GM18907 (cell line): ENCODE measurements at regions not wholly inside any gene's neighbourhood (a gene's known extent, or its start where the extent isn't known, plus 50 kb on each side); places are given as distances from the start of the nearest gene placed in this dataset.
"Not testable (repeated sequence)": the region's sequence is repeated elsewhere in the genome, so short reads cannot be mapped to it uniquely, and the experiment has no call there.

ENCODE experiments used
- ATAC-seq: cut with Tn5 transposase; IDR thresholded peaks from one replicate; pipeline ENCODE4 v1.9.1; 2021; ENCODE audit warnings: mild to moderate bottlenecking, moderate library complexity; ENCODE audit not compliant: unreplicated experiment

GRCh38 chr9:111276431-111277128, 53.4 kb downstream of the OR2K2 start:
- no peak for ATAC-seq

DNA sequence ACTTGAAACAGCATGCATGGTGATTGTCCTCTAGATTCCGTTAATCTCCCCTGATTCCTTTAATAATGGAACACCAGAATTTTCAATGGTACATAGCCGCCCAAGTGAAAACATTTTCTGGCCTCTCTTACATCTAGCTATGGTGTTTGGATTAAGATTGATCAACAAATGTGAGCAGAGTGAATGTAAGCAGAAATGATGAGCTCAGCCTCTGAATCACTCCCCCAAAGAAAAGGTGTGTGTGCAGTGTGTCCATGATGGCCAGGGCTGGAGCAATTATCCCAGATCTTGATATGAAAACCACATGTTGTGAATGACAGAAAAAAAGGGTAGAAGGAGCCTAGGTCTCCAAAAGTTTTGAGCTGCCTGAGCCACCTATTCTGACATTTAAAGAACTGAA, 55.3 kb downstream of the OR2K2 start:
- no peak for ATAC-seq

DNA sequence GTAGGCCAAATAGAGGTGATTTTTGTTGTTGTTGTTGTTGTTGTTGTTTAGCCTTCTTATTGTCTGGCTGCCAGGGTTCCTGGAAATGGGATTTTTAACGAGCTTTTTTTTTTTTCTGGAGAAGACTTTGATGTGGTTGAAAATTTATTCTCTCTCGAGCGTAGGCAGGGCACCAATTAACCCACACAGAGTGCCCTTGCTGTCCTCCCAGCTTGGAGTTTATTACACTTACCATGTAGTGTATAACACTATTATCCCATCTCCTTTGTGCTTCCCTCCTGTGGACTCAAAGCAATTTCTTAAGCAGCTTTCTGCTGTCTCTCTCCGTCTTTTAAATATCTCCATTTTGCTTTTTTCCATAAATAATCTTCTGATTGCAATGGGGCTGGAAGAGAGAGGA, 57.4 kb downstream of the OR2K2 start:
- no peak for ATAC-seq

- no peak for ATAC-seq
Measured at GRCh38 chr9:111271481-111272080, 58.4 kb downstream of the OR2K2 start.

DNA sequence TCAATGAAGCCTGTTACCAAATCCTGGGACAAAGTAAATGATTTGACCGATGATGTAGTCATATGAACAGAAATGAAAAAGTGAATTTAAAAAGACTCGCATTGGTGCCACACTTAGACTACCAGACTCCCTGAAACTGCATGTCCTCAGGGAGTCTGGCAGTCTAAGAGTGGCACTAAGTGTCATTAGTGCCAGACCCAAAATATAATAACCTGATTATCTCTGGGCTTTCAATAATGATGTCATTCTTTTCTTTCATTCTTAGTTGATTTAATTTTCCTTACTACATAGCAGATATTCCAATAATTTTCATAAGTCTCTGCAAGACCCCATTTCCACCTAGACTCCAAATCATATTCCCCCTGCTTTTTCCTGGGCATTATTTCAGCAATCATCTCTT, 59.0 kb downstream of the OR2K2 start:
- no peak for ATAC-seq

- ATAC-seq: not testable (repeated sequence)
Measured at GRCh38 chr9:111266024-111266423, 64.0 kb downstream of the OR2K2 start.

GRCh38 chr9:111263116-111263515, 66.9 kb downstream of the OR2K2 start:
- no peak for ATAC-seq

DNA sequence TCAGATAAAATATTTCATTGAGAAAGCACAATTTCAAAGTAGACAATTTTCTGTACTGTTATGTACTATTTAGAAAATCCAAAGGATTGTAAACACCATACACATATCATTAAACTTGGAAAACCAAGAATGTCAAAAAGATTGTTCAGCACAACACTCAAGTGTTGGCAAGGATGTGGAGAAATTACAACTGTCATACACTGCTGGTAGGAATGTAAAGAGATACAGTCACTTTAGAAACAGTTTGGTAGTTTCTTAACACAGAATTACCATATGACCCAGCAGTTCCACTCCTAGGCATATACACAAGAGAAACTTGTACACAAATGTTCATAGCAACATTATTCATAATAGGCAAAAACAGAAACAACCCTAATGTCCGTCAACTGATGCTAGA, 71.2 kb downstream of the OR2K2 start:
- ATAC-seq: no peak

DNA sequence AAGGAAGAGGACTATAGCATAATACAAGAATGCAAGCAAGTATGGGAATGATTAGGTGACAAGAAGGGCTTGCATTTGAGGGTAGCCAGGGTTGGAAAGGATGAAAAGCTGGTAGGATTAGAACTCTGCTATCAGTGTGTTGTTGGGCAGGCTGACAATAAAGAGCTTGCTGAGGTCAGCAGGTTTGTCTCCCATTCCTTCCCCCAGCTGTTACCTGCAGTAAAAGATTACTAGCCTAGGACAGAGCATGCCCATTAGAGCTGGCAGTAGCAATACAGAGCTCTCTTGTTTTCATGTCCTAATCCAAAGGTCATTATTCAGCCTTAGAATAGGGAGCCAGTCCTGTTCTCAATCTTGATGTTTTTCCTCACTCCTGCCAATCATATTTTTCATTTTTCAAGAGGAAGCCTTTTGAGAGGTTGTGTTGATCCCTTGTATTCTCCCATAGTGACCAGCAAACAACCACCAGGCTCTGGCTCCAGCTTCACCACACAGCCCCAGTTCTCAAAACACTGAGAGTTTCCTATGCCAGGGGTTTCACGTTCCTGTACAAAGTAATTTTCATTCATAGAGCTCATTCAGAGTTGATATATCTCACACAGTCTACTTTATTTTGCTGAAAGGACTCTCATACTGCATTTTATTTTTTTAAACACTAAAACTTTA, 71.7 kb downstream of the OR2K2 start:
- ATAC-seq: no peak

GRCh38 chr9:111253742-111254437, 76.1 kb downstream of the OR2K2 start:
- ATAC-seq: no peak

DNA sequence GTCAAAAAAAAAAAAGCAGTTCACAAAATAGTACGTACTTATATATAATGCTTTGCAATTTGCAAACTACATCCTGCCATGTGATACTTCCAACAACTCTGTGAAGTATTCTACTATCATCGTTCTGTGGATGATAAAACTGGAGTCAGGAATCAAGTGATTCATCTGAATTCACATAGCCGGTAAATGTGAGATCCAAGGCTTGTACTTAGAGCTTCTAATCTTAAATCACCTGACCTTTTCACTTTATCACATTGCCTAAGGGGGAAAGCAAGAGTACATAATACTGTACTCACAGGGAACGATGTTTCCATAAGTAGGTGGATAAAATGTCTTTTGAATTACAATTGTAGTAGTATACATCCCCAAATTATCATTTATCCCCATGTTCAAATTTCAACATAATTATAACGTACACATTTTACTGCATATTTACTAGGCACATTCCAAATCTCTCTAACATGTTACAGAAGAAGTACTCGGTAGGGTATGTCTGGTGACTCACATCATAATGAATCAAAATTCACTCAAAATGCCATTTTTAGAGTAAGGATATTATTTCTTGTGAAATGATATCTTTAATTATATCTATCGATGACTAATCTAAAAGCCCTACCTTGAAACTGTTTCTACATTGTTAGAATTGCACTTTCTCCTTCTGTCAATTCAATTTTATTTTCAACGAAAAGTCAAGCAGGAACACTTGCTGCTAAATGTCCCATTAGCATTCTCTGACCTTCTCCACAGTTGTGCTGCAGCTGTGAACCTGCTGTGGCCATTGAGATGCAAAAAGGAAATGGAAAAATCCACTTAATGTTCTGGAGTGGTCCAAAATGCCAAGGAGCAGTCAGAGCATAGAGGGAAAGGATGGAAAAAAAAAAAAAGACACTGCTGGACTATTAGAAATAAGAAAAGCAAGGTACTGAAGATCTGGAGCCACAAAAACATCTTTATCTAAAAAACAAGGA, 78.9 kb downstream of the OR2K2 start:
- no peak for ATAC-seq

DNA sequence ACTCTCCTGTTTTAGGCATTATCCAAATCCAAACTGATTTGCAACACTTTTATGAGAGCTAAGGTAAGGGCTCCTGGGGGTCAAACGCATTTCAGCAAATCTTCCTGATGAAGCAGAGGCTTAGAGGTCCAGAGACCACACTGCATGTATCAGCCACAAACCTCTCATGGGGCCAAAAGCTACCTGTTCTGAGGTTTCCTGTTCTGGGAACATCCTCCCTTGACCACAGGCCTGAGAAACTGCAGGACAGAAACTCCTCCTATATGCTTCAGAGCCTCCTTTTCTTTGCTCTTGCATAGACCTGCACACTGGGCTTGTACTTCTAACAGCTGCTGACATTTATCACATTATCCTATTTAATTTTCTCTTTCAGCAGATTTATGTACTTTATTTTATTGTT, 92.6 kb downstream of the OR2K2 start:
- ATAC-seq: no peak

GRCh38 chr9:111236332-111236731, 93.7 kb downstream of the OR2K2 start:
- ATAC-seq: no peak

DNA sequence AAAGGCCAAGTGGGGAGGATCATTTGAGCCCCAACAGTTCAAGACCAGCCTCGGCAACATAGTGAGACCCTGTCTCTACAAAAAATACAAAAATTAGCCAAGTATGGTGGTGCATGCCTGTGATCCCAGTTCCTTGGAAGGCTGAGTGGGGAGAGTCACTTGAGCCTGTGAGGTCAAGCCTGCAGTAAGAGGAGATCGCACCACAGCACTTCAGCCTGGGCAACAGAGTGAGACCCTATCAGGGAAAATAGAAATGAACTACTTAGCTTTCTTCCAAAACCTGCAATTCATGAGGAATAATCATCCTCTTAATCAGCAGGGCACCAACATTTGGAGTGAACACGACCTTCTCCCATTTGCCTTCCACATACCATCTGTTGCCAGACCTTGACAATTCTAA, 96.1 kb downstream of the OR2K2 start:
- ATAC-seq: no peak

DNA sequence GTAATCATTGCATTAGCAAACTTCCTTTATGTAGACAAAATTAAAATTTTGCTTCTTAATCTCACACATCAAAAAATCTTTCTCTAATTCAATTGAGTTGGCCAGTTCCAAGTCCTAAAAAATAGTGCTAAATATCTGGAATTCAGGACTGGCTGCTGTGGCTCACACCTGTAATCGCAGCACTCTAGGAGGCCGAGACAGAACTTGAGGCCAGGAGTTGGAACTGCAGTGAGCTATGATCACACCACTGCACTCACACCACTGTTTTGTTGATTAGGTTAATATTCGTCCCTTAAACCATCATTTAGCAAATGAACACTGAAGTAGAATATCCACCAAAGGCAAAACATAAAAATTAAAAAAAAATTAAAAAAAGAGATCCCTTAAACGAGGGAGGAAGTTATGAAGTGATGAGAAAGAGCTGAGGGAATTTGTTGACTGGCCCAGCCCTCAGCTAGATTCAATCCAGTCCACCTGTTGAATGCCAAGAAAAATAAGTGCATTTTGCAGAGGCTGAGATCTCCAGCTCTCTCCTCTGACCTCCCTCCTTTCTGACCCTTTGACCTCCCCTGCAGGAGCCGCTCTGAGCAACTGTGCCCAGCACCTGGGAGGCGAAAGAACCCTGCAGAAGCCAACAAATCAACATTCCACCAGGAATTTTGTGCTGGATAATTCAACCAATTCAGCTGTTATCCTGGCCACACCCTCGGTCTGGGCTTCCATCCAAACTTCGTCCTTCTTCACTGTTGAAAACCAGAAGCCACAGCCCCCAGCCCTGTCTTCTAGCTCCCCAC, 96.8 kb downstream of the OR2K2 start:
- no peak for ATAC-seq

- no peak for ATAC-seq
Measured at GRCh38 chr9:111231801-111232580, 98.0 kb downstream of the OR2K2 start.

GRCh38 chr9:111222757-111223156, 107.3 kb downstream of the OR2K2 start:
- no peak for ATAC-seq

- ATAC-seq: no peak
Measured at GRCh38 chr9:111212874-111213273, 117.2 kb downstream of the OR2K2 start.

DNA sequence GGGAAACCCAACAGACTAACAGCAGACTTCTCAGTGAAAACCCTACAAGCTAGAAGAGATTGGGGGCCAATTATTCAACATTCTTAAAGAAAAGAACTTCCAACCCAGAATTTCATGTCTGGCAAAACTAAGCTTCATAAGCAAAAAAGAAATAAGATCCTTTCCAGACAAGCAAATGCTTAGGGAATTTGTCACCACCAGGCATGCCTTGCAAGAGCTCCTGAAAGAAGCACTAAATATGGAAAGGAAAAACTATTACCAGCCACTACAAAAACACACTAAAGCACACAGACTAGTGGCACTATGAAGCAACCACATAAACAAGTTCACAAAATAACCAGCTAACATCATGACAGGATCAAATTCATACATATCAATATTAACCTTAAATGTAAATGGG, 131.1 kb downstream of the OR2K2 start:
- ATAC-seq: no peak
